ENCODE measurements at regions not wholly inside any gene's neighbourhood (a gene's known extent, or its start where the extent isn't known, plus 50 kb on each side); places are given as distances from the start of the nearest gene placed in this dataset.

GRCh38 chr11:22491555-22492225 is 133.9 kb downstream of the FANCF start:
- peak; percentile 60 for DNase-seq (ENCODE audit: low spot score)

GRCh38 chr11:22479971-22480720 is 142.0 kb downstream of the SLC17A6 start:
- DNase-seq (ENCODE audit: low spot score): no peak

- no peak for DNase-seq (ENCODE audit: low spot score)
Measured at GRCh38 chr11:22479208-22479607, 141.0 kb downstream of the SLC17A6 start.

GRCh38 chr11:22478169-22478568 is 140.0 kb downstream of the SLC17A6 start:
- DNase-seq (ENCODE audit: low spot score): no peak

- no peak for DNase-seq (ENCODE audit: low spot score)
Measured at GRCh38 chr11:22477312-22477711, 139.1 kb downstream of the SLC17A6 start.

- no peak for DNase-seq (ENCODE audit: low spot score)
Measured at GRCh38 chr11:22476589-22476988, 138.4 kb downstream of the SLC17A6 start.

- DNase-seq (ENCODE audit: low spot score): no peak
Measured at GRCh38 chr11:22474616-22475015, 136.4 kb downstream of the SLC17A6 start.

- DNase-seq (ENCODE audit: low spot score): no peak
Measured at GRCh38 chr11:22473586-22473985, 135.4 kb downstream of the SLC17A6 start.

GRCh38 chr11:22472306-22472705 is 134.1 kb downstream of the SLC17A6 start:
- peak; percentile 16 for DNase-seq (ENCODE audit: low spot score)

- no peak for DNase-seq (ENCODE audit: low spot score)
Measured at GRCh38 chr11:22471385-22471784, 133.2 kb downstream of the SLC17A6 start.

- DNase-seq (ENCODE audit: low spot score): no peak
Measured at GRCh38 chr11:22467741-22468140, 129.6 kb downstream of the SLC17A6 start.

GRCh38 chr11:22467248-22467647 is 129.1 kb downstream of the SLC17A6 start:
- no peak for DNase-seq (ENCODE audit: low spot score)

- peak; percentile 88 for DNase-seq (ENCODE audit: low spot score)
Measured at GRCh38 chr11:22466809-22467208, 128.6 kb downstream of the SLC17A6 start.

GRCh38 chr11:22466351-22466750 is 128.2 kb downstream of the SLC17A6 start:
- DNase-seq (ENCODE audit: low spot score): no peak

GRCh38 chr11:22465620-22466019 is 127.4 kb downstream of the SLC17A6 start:
- DNase-seq (ENCODE audit: low spot score): no peak

GRCh38 chr11:22461626-22462025 is 123.4 kb downstream of the SLC17A6 start:
- DNase-seq (ENCODE audit: low spot score): no peak

- DNase-seq (ENCODE audit: low spot score): no peak
Measured at GRCh38 chr11:22460181-22460580, 122.0 kb downstream of the SLC17A6 start.

GRCh38 chr11:22459048-22459447 is 120.9 kb downstream of the SLC17A6 start:
- DNase-seq (ENCODE audit: low spot score): peak; percentile 27

GRCh38 chr11:22458161-22458560 is 120.0 kb downstream of the SLC17A6 start:
- DNase-seq (ENCODE audit: low spot score): no peak

- DNase-seq (ENCODE audit: low spot score): no peak
Measured at GRCh38 chr11:22456993-22457762, 119.0 kb downstream of the SLC17A6 start.

GRCh38 chr11:22454461-22455090 is 116.4 kb downstream of the SLC17A6 start:
- peak; percentile 40 for DNase-seq (ENCODE audit: low spot score)

GRCh38 chr11:22449441-22449840 is 111.3 kb downstream of the SLC17A6 start:
- DNase-seq (ENCODE audit: low spot score): no peak

All from H4 (cell line).